GM19351 (cell line): ENCODE measurements at regions not wholly inside any gene's neighbourhood (a gene's known extent, or its start where the extent isn't known, plus 50 kb on each side); places are given as distances from the start of the nearest gene placed in this dataset.

Source experiments
- ATAC-seq: cut with Tn5 transposase; IDR thresholded peaks from one replicate; pipeline ENCODE4 v1.9.1; 2021; ENCODE audit warnings: mild to moderate bottlenecking, moderate library complexity; ENCODE audit not compliant: unreplicated experiment

DNA sequence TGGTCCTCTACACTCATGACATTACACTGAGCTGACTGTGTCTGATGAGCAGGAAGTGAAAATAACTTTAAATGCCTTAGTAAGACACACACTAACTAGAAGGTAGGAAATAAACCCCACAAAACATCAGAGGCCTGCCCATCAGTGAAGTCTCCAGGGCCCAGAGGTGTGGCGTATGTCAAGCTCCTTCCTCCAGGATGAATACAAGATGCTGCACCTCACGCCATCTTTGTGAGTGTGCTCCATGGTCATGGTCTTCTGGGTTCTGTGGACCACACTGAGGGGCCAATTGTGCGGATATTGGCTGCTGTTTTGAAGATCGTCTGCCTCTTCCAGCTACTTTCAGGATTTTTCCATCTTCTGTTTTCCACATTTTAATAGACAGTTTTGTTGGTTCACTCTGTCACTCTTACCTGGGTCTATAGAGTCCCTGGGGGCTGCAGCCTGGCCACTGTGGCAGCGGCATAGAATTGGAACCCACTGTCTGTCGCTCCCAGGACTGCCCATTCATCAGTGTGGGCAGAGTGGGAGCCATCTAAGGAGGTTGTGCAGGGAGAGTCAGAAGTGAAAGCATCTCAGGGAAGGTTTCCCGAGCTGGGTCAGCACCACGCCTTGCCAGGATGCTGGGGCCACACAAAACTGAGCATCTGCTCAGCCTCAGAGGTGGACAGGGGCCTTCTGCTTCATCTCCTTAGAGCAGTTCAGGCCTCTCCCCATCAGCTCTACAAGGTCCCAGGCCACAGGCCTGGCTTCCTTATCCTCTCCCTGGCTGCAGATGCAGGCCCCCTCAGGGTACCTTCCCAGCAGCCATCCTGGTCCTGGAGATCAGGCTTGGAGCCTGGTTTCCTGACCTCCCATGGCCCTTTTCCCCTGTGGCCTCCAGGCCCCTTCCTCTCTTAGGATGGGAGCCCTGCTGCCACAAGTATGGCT lies 57.5 kb upstream of the C14orf180 start:
- ATAC-seq: no peak

DNA sequence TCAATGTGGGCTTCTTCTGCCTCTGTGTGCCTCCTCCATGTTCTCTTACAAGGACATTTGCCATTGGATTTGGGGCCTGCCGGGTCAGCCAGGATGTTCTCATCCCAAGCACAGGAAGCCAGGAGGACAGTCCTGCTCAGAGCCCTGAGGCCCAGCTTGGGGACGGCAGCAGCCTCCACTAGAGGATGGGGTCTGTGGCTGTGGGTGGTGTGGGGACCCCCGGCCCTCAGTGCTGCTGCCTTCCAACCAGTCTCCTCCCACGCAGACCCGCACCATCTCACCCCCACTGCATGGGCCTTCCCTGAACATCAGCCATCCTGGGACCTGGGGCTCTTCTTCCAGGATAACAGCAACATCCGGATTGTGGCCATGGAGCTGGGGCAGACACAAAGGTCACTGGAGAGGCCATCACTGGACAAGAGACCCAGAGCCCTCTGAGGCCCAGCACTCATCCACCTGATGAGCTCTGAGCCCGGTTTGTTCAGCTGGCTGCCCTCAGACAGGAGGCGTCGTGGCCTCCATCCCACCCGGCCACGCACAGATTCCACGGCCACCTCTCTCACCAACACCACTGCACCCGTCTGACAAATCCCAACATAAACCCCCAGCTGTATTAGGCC lies 56.5 kb upstream of the C14orf180 start:
- ATAC-seq: no peak

DNA sequence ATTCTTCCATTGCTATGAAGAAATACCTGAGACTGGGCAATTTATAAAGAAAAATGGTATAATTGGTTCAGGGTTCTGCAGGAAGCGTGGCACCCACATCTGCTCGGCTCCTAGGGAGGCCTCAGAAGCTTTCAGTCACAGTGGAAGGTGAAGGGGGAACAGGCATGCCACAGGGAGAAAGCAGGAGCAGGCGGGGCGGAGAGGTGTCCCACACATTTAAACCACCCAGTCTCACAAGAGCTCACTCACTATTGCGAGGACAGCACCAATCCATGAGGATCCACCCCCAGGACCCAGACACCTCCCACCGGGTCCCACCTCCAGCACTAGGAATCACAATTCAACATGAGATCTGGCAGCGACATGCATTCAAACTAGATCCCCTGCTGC lies 56.0 kb upstream of the C14orf180 start:
- ATAC-seq: no peak

DNA sequence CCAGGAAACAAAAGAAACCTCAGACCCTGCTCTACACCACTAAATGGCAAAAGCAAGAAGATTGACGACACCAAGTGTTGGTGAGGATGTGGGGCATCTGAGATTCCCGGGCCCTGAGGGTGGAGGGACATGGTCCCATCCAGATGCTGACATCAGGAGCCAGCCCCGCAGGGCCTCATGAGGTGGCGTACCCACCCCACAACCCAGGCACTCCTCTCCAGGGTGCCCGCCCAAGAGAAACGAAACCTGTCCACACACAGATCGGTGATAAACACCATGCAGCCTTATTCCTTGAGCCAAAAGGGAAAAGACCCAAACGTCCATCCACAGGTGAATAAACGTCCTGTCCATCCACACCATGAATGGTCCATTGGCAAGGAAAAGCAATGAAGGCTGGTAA lies 54.8 kb upstream of the C14orf180 start:
- ATAC-seq: no peak

DNA sequence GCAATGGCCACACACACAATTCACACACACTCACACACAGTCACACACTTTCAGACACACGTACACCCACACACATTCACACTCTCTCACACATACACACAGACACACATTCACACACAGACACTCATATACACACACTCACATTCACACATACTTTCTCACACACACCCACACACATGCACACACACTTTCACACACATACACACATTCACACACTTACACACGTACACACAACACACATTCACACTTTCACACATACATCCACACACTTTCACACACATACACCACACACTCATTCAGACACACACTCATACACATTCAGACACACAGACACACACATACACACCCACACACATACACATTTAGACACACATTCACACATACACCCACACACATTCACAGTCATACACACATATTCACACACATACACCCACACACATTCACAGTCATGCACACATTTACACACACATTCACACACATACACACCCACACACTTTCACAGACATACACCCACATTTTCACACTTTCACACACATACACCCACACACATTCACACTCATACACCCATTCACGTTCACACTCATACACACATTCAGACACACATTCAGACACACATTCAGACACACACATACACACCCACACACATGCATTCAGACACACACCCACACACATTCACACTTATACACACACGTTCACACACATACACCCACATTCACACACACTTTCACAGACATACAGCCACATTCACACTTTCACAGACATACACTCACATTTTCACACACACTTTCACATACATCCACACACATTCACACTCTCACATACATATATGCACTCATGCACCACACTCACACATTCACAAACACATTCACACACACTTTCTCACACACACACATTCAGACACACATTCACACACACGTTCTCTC lies 52.6 kb upstream of the C14orf180 start:
- ATAC-seq: no peak

DNA sequence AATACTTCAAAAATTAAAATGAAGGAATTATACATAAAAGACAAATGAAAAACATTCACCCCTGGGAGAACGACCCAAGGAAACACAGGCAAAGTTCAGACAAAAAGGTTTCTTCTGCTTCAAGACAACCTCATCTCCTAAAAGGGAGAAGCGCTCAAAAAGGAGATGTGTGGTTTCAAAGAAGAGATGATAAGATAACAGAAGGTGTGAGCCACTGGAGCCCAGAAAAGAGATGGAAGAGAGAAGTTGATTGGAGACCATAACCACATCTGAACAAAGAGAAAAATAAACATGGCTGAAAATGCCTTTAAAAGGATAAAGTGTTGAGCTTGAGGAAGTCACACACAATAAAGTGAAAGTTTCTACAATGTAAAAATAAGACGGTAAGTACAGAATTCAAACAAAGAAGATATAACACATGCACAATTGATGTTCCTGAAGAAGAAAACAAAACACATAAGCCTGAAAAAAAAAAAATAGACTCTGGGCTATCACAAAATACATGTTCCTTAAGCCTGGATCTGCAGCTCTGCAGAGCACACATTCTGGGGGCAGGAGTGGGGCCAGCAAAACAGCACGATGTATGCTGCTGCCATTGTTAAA lies 51.6 kb upstream of the C14orf180 start:
- ATAC-seq: no peak

DNA sequence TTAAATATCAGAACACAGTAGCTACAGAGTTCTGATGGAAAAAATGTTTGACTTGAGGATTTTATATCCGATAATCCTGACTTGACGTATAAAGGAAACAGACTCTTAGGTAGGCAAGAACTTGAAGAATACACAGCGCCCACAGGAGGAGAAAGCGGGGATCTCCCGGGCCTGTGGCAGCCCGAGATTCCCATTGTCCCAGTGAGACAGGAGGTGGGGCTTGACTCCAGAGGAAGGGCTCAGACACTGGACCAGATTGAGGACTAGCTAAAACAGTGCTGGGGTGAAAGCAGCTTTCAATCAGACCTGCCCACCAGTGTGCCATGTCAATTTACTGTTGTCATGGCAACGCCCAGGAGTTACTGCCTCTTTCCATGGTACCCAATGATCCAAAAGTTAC lies 51.1 kb upstream of the C14orf180 start:
- no peak for ATAC-seq
